ENCODE measurements at regions not wholly inside any gene's neighbourhood (a gene's known extent, or its start where the extent isn't known, plus 50 kb on each side); places are given as distances from the start of the nearest gene placed in this dataset.

DNA sequence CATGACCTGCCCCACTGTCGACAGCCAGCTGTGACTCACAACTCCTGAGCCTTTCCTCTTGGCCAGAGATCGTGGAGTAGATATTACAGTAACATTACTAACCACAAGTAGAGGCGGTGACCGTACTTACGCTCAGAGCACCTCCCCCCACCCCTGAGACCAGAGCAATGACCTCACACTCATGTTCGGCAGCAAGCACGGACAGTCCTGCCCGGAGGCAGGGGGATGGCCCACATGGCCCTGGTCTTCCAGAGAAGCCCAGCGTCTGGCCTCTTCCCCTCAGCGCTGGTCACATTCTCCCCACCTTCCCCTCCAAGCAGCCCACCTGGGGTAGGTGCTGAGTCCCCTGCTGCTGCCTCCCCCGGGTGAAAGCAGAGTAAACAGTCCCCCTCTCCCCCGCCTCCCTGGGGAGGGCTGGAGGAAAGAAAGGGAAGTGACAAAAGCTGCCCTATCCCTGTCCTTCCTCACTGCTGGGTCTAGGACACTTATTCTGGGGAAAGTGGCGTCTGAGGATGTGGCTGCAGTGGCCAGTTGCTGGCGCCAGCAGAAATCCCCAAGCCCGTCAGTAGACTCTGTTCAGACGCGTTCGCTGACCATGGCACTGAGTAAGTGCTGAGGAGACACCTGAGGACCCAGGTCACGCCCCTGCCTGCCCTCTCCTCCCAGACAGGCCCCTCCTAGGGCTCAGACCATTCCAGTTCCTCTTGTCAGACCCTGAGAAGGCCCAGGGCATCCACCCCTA, 68.5 kb downstream of the MRPL14 start (continued):
- TF ChIP-seq CBFB (CRISPR knock-in tag; IDR thresholded peaks at IDR 0.05) (no peak), RAD51 (IDR thresholded peaks at IDR 0.05; ENCODE audit: borderline replicate concordance) (no peak), ATF7-NPFF (CRISPR knock-in tag; IDR thresholded peaks at IDR 0.05; ENCODE audit: low read depth) (no peak), NRL (CRISPR knock-in tag; IDR thresholded peaks at IDR 0.05; ENCODE audit: borderline replicate concordance) (no peak; the same call in 1 of the 2 replicates), KLF12 (CRISPR knock-in tag; IDR thresholded peaks at IDR 0.05; ENCODE audit: borderline replicate concordance) (no peak), HES4 (CRISPR knock-in tag; IDR thresholded peaks at IDR 0.05; ENCODE audit: borderline replicate concordance) (no peak), TMF1 (CRISPR knock-in tag; IDR thresholded peaks at IDR 0.05; ENCODE audit: low read depth) (no peak), CHD4 (IDR thresholded peaks at IDR 0.05; ENCODE audit: borderline replicate concordance, low read length) (0 out of 2 replicates have a peak, but pooled peaks have one; percentile 48), PAX8 (CRISPR knock-in tag; IDR thresholded peaks at IDR 0.05; ENCODE audit: borderline replicate concordance) (no peak), ZNF709 (CRISPR knock-in tag; IDR thresholded peaks at IDR 0.05) (no peak), TARDBP (CRISPR knock-in tag; IDR thresholded peaks at IDR 0.05) (no peak), REL (CRISPR knock-in tag; conservative IDR thresholded peaks at IDR 0.05) (no peak), GTF2F1 (IDR thresholded peaks at IDR 0.05; ENCODE audit: low read length) (no peak), CREM (IDR thresholded peaks at IDR 0.05) (peak; percentile 58; the same call in 1 of the 2 replicates), CREM (CRISPR knock-in tag; IDR thresholded peaks at IDR 0.05) (no peak), MYC (CRISPR knock-in tag; IDR thresholded peaks at IDR 0.05; ENCODE audit: borderline replicate concordance) (peak; percentile 58; the same call in 1 of the 2 replicates), ARHGAP35 (CRISPR knock-in tag; IDR thresholded peaks at IDR 0.05; ENCODE audit: borderline replicate concordance) (0 out of 2 replicates have a peak, but pooled peaks have one; percentile 38)
- TF ChIP-seq, protein P1, sequence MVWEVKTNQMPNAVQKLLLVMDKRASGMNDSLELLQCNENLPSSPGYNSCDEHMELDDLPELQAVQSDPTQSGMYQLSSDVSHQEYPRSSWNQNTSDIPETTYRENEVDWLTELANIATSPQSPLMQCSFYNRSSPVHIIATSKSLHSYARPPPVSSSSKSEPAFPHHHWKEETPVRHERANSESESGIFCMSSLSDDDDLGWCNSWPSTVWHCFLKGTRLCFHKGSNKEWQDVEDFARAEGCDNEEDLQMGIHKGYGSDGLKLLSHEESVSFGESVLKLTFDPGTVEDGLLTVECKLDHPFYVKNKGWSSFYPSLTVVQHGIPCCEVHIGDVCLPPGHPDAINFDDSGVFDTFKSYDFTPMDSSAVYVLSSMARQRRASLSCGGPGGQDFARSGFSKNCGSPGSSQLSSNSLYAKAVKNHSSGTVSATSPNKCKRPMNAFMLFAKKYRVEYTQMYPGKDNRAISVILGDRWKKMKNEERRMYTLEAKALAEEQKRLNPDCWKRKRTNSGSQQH (CRISPR knock-in tag; IDR thresholded peaks at IDR 0.05; ENCODE audit: low read depth) = no peak; the same call in 1 of the 2 replicates
- TF ChIP-seq, protein P2, sequence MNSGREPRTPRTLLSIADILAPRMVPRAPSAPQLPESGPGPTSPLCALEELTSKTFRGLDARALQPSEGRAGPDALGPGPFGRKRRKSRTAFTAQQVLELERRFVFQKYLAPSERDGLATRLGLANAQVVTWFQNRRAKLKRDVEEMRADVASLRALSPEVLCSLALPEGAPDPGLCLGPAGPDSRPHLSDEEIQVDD (CRISPR knock-in tag; IDR thresholded peaks at IDR 0.05; ENCODE audit: borderline replicate concordance) = no peak
- TF ChIP-seq, protein P3, sequence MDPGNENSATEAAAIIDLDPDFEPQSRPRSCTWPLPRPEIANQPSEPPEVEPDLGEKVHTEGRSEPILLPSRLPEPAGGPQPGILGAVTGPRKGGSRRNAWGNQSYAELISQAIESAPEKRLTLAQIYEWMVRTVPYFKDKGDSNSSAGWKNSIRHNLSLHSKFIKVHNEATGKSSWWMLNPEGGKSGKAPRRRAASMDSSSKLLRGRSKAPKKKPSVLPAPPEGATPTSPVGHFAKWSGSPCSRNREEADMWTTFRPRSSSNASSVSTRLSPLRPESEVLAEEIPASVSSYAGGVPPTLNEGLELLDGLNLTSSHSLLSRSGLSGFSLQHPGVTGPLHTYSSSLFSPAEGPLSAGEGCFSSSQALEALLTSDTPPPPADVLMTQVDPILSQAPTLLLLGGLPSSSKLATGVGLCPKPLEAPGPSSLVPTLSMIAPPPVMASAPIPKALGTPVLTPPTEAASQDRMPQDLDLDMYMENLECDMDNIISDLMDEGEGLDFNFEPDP (CRISPR knock-in tag; conservative IDR thresholded peaks at IDR 0.05) = no peak
- TF ChIP-seq, protein P4, sequence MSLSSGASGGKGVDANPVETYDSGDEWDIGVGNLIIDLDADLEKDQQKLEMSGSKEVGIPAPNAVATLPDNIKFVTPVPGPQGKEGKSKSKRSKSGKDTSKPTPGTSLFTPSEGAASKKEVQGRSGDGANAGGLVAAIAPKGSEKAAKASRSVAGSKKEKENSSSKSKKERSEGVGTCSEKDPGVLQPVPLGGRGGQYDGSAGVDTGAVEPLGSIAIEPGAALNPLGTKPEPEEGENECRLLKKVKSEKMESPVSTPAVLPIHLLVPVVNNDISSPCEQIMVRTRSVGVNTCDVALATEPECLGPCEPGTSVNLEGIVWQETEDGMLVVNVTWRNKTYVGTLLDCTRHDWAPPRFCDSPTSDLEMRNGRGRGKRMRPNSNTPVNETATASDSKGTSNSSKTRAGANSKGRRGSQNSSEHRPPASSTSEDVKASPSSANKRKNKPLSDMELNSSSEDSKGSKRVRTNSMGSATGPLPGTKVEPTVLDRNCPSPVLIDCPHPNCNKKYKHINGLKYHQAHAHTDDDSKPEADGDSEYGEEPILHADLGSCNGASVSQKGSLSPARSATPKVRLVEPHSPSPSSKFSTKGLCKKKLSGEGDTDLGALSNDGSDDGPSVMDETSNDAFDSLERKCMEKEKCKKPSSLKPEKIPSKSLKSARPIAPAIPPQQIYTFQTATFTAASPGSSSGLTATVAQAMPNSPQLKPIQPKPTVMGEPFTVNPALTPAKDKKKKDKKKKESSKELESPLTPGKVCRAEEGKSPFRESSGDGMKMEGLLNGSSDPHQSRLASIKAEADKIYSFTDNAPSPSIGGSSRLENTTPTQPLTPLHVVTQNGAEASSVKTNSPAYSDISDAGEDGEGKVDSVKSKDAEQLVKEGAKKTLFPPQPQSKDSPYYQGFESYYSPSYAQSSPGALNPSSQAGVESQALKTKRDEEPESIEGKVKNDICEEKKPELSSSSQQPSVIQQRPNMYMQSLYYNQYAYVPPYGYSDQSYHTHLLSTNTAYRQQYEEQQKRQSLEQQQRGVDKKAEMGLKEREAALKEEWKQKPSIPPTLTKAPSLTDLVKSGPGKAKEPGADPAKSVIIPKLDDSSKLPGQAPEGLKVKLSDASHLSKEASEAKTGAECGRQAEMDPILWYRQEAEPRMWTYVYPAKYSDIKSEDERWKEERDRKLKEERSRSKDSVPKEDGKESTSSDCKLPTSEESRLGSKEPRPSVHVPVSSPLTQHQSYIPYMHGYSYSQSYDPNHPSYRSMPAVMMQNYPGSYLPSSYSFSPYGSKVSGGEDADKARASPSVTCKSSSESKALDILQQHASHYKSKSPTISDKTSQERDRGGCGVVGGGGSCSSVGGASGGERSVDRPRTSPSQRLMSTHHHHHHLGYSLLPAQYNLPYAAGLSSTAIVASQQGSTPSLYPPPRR (CRISPR knock-in tag; IDR thresholded peaks at IDR 0.05; ENCODE audit: borderline replicate concordance) = no peak
- TF ChIP-seq, protein P5, sequence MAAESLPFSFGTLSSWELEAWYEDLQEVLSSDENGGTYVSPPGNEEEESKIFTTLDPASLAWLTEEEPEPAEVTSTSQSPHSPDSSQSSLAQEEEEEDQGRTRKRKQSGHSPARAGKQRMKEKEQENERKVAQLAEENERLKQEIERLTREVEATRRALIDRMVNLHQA (CRISPR knock-in tag; IDR thresholded peaks at IDR 0.05) = no peak
